K562 (cell line): ENCODE measurements at regions not wholly inside any gene's neighbourhood (a gene's known extent, or its start where the extent isn't known, plus 50 kb on each side); places are given as distances from the start of the nearest gene placed in this dataset.

ENCODE experiments used
- ATF7 ChIP-seq: fragments of 450-650 bp; IDR thresholded peaks from 2 replicates; pipeline ENCODE4 v1.7.1; 2014; ENCODE audit warnings: mild to moderate bottlenecking, moderate library complexity
- CHD1 ChIP-seq: fragments of 200-600 bp; sonication (generic); IDR thresholded peaks from one replicate; pipeline ENCODE4 v1.6.1; 2012; ENCODE audit warnings: mild to moderate bottlenecking, moderate library complexity, low read length, inconsistent platforms
- CTBP1 ChIP-seq: fragments of 450-650 bp; IDR thresholded peaks from 2 replicates; pipeline ENCODE4 v1.6.1; 2016; ENCODE audit warnings: borderline replicate concordance
- HSF4 ChIP-seq: fragments of 250-450 bp; sonication (Bioruptor Pico); IDR thresholded peaks from 2 replicates; pipeline ENCODE4 v2.1.2; 2022; ENCODE audit warnings: mild to moderate bottlenecking, moderate library complexity, borderline replicate concordance
- JUNB ChIP-seq: fragments of 450-650 bp; formaldehyde crosslinking; conservative IDR thresholded peaks from 2 replicates; pipeline ENCODE4 v1.4.0; 2020; ENCODE audit warnings: mild to moderate bottlenecking
- RBM15 ChIP-seq: fragments of 200-400 bp; formaldehyde crosslinking; IDR thresholded peaks from 2 replicates; pipeline ENCODE4 v1.6.1; 2018; ENCODE audit warnings: mild to moderate bottlenecking, low read length, moderate library complexity; ENCODE audit not compliant: insufficient read depth
- RUNX1 ChIP-seq: sonication (generic); IDR thresholded peaks from 2 replicates; pipeline ENCODE4 v1.6.1; 2016; ENCODE audit warnings: antibody characterized with exemption, low read depth
- ZNF175 ChIP-seq: fragments of 200-800 bp; sonication (Bioruptor generic); IDR thresholded peaks from 2 replicates; pipeline ENCODE4 v1.6.1; 2016; ENCODE audit warnings: low read depth, mild to moderate bottlenecking, missing genetic modification characterization, missing compliant biosample characterization
- ZNF3 ChIP-seq: fragments of 250-450 bp; sonication (Bioruptor Pico); IDR thresholded peaks from 2 replicates; pipeline ENCODE4 v1.5.0; 2021; ENCODE audit warnings: mild to moderate bottlenecking, moderate library complexity
- ZNF584 ChIP-seq: fragments of 200-800 bp; sonication (Bioruptor generic); IDR thresholded peaks from 2 replicates; pipeline ENCODE4 v1.6.1; 2016; ENCODE audit warnings: low read depth, mild to moderate bottlenecking, missing genetic modification characterization, missing compliant biosample characterization
- TF ChIP-seq, protein P1 (sequence below): fragments of 250-450 bp; sonication (Bioruptor Pico); IDR thresholded peaks from 2 replicates; pipeline ENCODE4 v1.4.0; 2020
- TF ChIP-seq, protein P2 (sequence below): fragments of 450-650 bp; IDR thresholded peaks from 2 replicates; pipeline ENCODE4 v1.7.0; 2016; ENCODE audit warnings: borderline replicate concordance

DNA sequence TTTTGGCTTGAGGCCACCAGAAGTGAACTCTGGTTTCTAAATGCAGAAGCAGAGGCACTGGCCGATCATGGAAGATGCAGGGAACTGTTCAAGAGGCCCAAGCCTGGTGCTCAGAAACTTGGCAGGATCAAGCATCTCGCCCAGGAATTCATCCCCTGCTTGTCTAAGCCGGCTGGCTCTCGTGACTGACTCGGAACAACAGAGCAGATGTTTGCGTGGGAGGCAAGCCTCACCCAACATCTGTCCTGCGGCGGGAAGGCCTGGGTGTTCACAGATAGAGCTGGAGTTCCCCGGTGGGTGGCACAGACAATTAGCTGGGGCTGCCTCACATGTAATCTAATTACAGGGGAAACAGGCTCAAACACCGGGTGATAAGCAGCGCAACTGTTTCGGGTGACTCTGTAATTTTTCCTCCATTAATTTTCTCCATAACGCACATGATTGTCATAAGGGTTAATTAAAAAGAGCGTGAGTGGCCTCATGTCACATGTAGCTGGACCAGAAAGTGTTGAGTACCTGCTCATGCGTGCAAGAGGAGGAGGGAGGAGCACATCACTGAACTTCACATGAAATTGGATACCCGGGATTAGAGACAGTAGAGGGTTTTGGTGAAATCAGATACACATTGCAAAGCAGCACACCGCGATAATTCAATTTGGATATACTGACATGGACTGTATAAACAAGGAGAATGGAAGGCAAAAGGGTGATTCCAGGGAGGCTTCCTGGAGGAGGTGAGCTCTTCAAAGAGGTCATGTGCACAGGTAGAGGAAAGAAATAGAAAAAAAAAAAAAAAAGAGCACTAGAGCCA, 180.0 kb downstream of the ETS2 start (continued):
- no peak for TF ChIP-seq CHD1
- no peak for TF ChIP-seq JUNB (CRISPR knock-in tag)
- no peak for TF ChIP-seq RBM15
- no peak for TF ChIP-seq HSF4 (CRISPR knock-in tag)
- peak; percentile 76; the same call in 1 of the 2 replicates for TF ChIP-seq RUNX1
- peak; percentile 97 for TF ChIP-seq ZNF584
- TF ChIP-seq, protein P1, sequence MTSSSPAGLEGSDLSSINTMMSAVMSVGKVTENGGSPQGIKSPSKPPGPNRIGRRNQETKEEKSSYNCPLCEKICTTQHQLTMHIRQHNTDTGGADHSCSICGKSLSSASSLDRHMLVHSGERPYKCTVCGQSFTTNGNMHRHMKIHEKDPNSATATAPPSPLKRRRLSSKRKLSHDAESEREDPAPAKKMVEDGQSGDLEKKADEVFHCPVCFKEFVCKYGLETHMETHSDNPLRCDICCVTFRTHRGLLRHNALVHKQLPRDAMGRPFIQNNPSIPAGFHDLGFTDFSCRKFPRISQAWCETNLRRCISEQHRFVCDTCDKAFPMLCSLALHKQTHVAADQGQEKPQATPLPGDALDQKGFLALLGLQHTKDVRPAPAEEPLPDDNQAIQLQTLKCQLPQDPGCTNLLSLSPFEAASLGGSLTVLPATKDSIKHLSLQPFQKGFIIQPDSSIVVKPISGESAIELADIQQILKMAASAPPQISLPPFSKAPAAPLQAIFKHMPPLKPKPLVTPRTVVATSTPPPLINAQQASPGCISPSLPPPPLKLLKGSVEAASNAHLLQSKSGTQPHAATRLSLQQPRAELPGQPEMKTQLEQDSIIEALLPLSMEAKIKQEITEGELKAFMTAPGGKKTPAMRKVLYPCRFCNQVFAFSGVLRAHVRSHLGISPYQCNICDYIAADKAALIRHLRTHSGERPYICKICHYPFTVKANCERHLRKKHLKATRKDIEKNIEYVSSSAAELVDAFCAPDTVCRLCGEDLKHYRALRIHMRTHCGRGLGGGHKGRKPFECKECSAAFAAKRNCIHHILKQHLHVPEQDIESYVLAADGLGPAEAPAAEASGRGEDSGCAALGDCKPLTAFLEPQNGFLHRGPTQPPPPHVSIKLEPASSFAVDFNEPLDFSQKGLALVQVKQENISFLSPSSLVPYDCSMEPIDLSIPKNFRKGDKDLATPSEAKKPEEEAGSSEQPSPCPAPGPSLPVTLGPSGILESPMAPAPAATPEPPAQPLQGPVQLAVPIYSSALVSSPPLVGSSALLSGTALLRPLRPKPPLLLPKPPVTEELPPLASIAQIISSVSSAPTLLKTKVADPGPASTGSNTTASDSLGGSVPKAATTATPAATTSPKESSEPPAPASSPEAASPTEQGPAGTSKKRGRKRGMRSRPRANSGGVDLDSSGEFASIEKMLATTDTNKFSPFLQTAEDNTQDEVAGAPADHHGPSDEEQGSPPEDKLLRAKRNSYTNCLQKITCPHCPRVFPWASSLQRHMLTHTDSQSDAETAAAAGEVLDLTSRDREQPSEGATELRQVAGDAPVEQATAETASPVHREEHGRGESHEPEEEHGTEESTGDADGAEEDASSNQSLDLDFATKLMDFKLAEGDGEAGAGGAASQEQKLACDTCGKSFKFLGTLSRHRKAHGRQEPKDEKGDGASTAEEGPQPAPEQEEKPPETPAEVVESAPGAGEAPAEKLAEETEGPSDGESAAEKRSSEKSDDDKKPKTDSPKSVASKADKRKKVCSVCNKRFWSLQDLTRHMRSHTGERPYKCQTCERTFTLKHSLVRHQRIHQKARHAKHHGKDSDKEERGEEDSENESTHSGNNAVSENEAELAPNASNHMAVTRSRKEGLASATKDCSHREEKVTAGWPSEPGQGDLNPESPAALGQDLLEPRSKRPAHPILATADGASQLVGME (CRISPR knock-in tag) = peak; percentile 58
- TF ChIP-seq CTBP1 = peak; percentile 90
- TF ChIP-seq ATF7 = 0 out of 2 replicates have a peak, but pooled peaks have one; percentile 24
- TF ChIP-seq, protein P2, sequence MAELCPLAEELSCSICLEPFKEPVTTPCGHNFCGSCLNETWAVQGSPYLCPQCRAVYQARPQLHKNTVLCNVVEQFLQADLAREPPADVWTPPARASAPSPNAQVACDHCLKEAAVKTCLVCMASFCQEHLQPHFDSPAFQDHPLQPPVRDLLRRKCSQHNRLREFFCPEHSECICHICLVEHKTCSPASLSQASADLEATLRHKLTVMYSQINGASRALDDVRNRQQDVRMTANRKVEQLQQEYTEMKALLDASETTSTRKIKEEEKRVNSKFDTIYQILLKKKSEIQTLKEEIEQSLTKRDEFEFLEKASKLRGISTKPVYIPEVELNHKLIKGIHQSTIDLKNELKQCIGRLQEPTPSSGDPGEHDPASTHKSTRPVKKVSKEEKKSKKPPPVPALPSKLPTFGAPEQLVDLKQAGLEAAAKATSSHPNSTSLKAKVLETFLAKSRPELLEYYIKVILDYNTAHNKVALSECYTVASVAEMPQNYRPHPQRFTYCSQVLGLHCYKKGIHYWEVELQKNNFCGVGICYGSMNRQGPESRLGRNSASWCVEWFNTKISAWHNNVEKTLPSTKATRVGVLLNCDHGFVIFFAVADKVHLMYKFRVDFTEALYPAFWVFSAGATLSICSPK = no peak
- TF ChIP-seq ZNF175 (CRISPR knock-in tag) = peak; percentile 98
- no peak for TF ChIP-seq ZNF3 (CRISPR knock-in tag)
